Neural crest cell (in vitro differentiated cells): ENCODE measurements at regions not wholly inside any gene's neighbourhood (a gene's known extent, or its start where the extent isn't known, plus 50 kb on each side); places are given as distances from the start of the nearest gene placed in this dataset.
A peak's percentile ranks its signal among the peaks of the same experiment; 100 is the strongest.
"Not testable (repeated sequence)": the region's sequence is repeated elsewhere in the genome, so short reads cannot be mapped to it uniquely, and the experiment has no call there.

Experiments
- DNase-seq: peaks from one replicate; pipeline ENCODE4 v3.0.0; 2021; ENCODE audit warnings: low read depth, mixed read lengths, low spot score
- H3K27ac Mint-ChIP-seq: one replicate; pipeline ENCODE4 v1.8.0; 2021; ENCODE audit warnings: mild to moderate bottlenecking, mixed read lengths; ENCODE audit not compliant: unreplicated experiment
- H3K27me3 Mint-ChIP-seq: 2 replicates; pipeline ENCODE4 v1.8.0; 2021; ENCODE audit warnings: low read depth, mild to moderate bottlenecking, mixed read lengths
- H3K36me3 Mint-ChIP-seq: 2 replicates; pipeline ENCODE4 v1.8.0; 2021; ENCODE audit warnings: low read depth, mild to moderate bottlenecking, mixed read lengths
- H3K4me1 Mint-ChIP-seq: 2 replicates; pipeline ENCODE4 v1.8.0; 2021; ENCODE audit warnings: mixed read lengths
- H3K4me3 Mint-ChIP-seq: one replicate; pipeline ENCODE4 v1.8.0; 2021; ENCODE audit warnings: mild to moderate bottlenecking, mixed read lengths
- H3K9me3 Mint-ChIP-seq: 2 replicates; pipeline ENCODE4 v1.8.0; 2021; ENCODE audit warnings: mixed read lengths
- CTCF ChIP-seq: fragments of 200-600 bp; sonication (generic); conservative IDR thresholded peaks from 2 replicates; pipeline ENCODE4 v1.5.0; 2021; ENCODE audit warnings: antibody characterized with exemption, mild to moderate bottlenecking

- H3K4me1 Mint-ChIP-seq = no peaks in the 10 kb centered on the region
- H3K27ac Mint-ChIP-seq = no peak overlapping the region
- H3K27me3 Mint-ChIP-seq = no peaks in the 10 kb centered on the region
- H3K4me3 Mint-ChIP-seq = no peak overlapping the region
- no peak for TF ChIP-seq CTCF
- peaks cover 10% of the 10 kb centered on the region for H3K9me3 Mint-ChIP-seq
- H3K36me3 Mint-ChIP-seq = peaks cover 2% of the 10 kb centered on the region
- DNase-seq = no peak
Measured at GRCh38 chr6:40669343-40669742, 82.2 kb upstream of the LRFN2 start.

- H3K4me1 Mint-ChIP-seq = no peaks in the 10 kb centered on the region
- H3K27ac Mint-ChIP-seq = peak overlapping the region; percentile 27
- peaks cover 5% of the 10 kb centered on the region for H3K36me3 Mint-ChIP-seq
- no peak overlapping the region for H3K4me3 Mint-ChIP-seq
- H3K27me3 Mint-ChIP-seq = no peaks in the 10 kb centered on the region
- no peak for TF ChIP-seq CTCF
- peaks cover 17% of the 10 kb centered on the region for H3K9me3 Mint-ChIP-seq
- no peak for DNase-seq
Measured at GRCh38 chr6:40668203-40668602, 81.0 kb upstream of the LRFN2 start.

- no peak for DNase-seq
- TF ChIP-seq CTCF = no peak
- Mint-ChIP-seq H3K27ac (no peak overlapping the region), H3K36me3 (peaks cover 5% of the 10 kb centered on the region), H3K4me3 (no peak overlapping the region), H3K27me3 (no peaks in the 10 kb centered on the region), H3K4me1 (no peaks in the 10 kb centered on the region), H3K9me3 (peaks cover 17% of the 10 kb centered on the region)
Measured at GRCh38 chr6:40666530-40666929, 79.4 kb upstream of the LRFN2 start.

- no peak for TF ChIP-seq CTCF
- peaks cover 8% of the 10 kb centered on the region for H3K27me3 Mint-ChIP-seq
- peaks cover 14% of the 10 kb centered on the region for H3K9me3 Mint-ChIP-seq
- no peak overlapping the region for H3K4me3 Mint-ChIP-seq
- no peak for DNase-seq
- no peaks in the 10 kb centered on the region for H3K4me1 Mint-ChIP-seq
- peaks cover 5% of the 10 kb centered on the region for H3K36me3 Mint-ChIP-seq
- no peak overlapping the region for H3K27ac Mint-ChIP-seq
Measured at GRCh38 chr6:40661726-40662125, 74.6 kb upstream of the LRFN2 start.

- not testable (repeated sequence) for H3K9me3 Mint-ChIP-seq, DNase-seq, H3K4me1 Mint-ChIP-seq, H3K27ac Mint-ChIP-seq, H3K36me3 Mint-ChIP-seq, H3K27me3 Mint-ChIP-seq, H3K4me3 Mint-ChIP-seq
Measured at GRCh38 chr6:40656772-40657171, 69.6 kb upstream of the LRFN2 start.

- Mint-ChIP-seq H3K27ac (no peak overlapping the region), H3K9me3 (no peaks in the 10 kb centered on the region), H3K4me3 (no peak overlapping the region), H3K36me3 (no peaks in the 10 kb centered on the region), H3K27me3 (peaks cover 4% of the 10 kb centered on the region), H3K4me1 (peaks cover 3% of the 10 kb centered on the region)
- no peak for TF ChIP-seq CTCF
- no peak for DNase-seq
Measured at GRCh38 chr6:40654828-40655227, 67.7 kb upstream of the LRFN2 start.
